Hepatocyte (in vitro differentiated cells): ENCODE measurements at regions not wholly inside any gene's neighbourhood (a gene's known extent, or its start where the extent isn't known, plus 50 kb on each side); places are given as distances from the start of the nearest gene placed in this dataset.

ENCODE experiments used
- DNase-seq: peaks from one replicate; pipeline ENCODE4 v3.0.0-alpha.2; 2016; ENCODE audit warnings: low spot score
- H2AFZ ChIP-seq: fragments of 200-600 bp; sonication (generic); 2 replicates; pipeline ENCODE4 v1.6.0; 2016; ENCODE audit warnings: antibody characterized with exemption, mild to moderate bottlenecking
- H3K27ac ChIP-seq: fragments of 200-600 bp; sonication (generic); 2 replicates; pipeline ENCODE4 v1.5.1; 2016; ENCODE audit warnings: mild to moderate bottlenecking
- H3K27me3 ChIP-seq: fragments of 200-600 bp; sonication (generic); 2 replicates; pipeline ENCODE4 v1.6.1; 2016
- H3K36me3 ChIP-seq: fragments of 200-600 bp; sonication (generic); replicated peaks from 2 replicates; pipeline ENCODE4 v1.5.1; 2016; ENCODE audit warnings: low read depth; ENCODE audit not compliant: insufficient read depth
- H3K4me1 ChIP-seq: fragments of 200-600 bp; sonication (generic); 2 replicates; pipeline ENCODE4 v1.5.1; 2016; ENCODE audit warnings: mild to moderate bottlenecking, moderate library complexity; ENCODE audit not compliant: insufficient read depth
- H3K4me2 ChIP-seq: fragments of 200-600 bp; sonication (generic); 2 replicates; pipeline ENCODE4 v1.6.0; 2016
- H3K4me3 ChIP-seq: fragments of 200-600 bp; sonication (generic); 2 replicates; pipeline ENCODE4 v1.5.1; 2016; ENCODE audit warnings: mild to moderate bottlenecking
- H3K79me2 ChIP-seq: fragments of 200-600 bp; sonication (generic); 2 replicates; pipeline ENCODE4 v1.6.0; 2017; ENCODE audit warnings: mild to moderate bottlenecking
- H3K9me2 ChIP-seq: fragments of 200-600 bp; sonication (generic); replicated peaks from 2 replicates; pipeline ENCODE4 v1.6.0; 2017; ENCODE audit warnings: mild to moderate bottlenecking; ENCODE audit not compliant: insufficient read depth
- H3K9me3 ChIP-seq: fragments of 200-600 bp; sonication (generic); 2 replicates; pipeline ENCODE4 v1.5.1; 2016; ENCODE audit warnings: low read depth, mild to moderate bottlenecking
- H4K20me1 ChIP-seq: fragments of 200-600 bp; sonication (generic); 2 replicates; pipeline ENCODE4 v1.6.0; 2016; ENCODE audit warnings: mild to moderate bottlenecking; ENCODE audit not compliant: insufficient read depth, poor library complexity, severe bottlenecking
- EZH2 ChIP-seq: fragments of 200-600 bp; sonication (generic); IDR thresholded peaks from 2 replicates; pipeline ENCODE4 v1.6.1; 2016; ENCODE audit warnings: antibody characterized with exemption, mild to moderate bottlenecking, borderline replicate concordance
- EZH2phosphoT487 ChIP-seq: fragments of 200-600 bp; sonication (generic); IDR thresholded peaks from one replicate; pipeline ENCODE4 v1.6.1; 2018; ENCODE audit warnings: antibody characterized with exemption, mild to moderate bottlenecking, low read depth, moderate library complexity; ENCODE audit not compliant: unreplicated experiment, severe bottlenecking
- WGBS: methylation state at CpG from one replicate; pipeline ENCODE4 v1.1.6; 2016; ENCODE audit warnings: low lambda C conversion rate; ENCODE audit errors: missing lambda C conversion rate; 5-methylcytosine and 5-hydroxymethylcytosine counted together
- TF ChIP-seq, protein P1 (sequence below): fragments of 200-600 bp; sonication (generic); IDR thresholded peaks from 2 replicates; pipeline ENCODE4 v1.5.1; 2016; ENCODE audit warnings: antibody characterized with exemption, mild to moderate bottlenecking; ENCODE audit not compliant: poor library complexity

DNA sequence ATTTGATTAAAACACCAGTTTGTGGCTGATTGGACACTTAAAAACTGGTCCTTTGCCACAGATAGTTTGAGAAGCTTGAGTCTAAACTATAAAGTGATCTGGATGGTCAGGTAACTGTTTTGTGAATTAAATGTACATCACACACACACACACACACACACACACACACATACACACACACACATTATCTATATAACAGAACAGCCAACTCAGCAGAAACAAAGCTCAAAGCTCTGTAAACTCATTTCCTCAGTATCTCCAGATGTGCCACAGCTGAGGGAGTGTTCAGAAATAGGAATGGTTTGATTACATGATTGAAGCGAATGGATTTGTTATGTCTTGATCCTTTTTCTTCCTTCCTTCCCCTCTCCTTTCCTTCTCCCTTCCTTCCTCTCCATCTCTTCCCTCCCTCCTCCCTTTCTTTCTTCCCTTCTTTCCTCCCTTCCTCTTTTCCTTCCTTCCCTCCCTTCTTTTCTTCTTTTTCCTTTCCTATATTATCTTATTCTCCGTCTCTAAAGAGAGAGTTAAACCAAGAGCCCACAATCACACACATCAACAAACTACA, 100.3 kb downstream of the LLPH start:
- no peaks in the 10 kb centered on the region for H3K4me1 ChIP-seq
- TF ChIP-seq EZH2phosphoT487: no peak
- TF ChIP-seq, protein P1, sequence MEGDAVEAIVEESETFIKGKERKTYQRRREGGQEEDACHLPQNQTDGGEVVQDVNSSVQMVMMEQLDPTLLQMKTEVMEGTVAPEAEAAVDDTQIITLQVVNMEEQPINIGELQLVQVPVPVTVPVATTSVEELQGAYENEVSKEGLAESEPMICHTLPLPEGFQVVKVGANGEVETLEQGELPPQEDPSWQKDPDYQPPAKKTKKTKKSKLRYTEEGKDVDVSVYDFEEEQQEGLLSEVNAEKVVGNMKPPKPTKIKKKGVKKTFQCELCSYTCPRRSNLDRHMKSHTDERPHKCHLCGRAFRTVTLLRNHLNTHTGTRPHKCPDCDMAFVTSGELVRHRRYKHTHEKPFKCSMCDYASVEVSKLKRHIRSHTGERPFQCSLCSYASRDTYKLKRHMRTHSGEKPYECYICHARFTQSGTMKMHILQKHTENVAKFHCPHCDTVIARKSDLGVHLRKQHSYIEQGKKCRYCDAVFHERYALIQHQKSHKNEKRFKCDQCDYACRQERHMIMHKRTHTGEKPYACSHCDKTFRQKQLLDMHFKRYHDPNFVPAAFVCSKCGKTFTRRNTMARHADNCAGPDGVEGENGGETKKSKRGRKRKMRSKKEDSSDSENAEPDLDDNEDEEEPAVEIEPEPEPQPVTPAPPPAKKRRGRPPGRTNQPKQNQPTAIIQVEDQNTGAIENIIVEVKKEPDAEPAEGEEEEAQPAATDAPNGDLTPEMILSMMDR: no peak
- no peak for TF ChIP-seq EZH2
- no peak overlapping the region for H3K4me2 ChIP-seq
- no peak overlapping the region for H3K4me3 ChIP-seq
- no peak overlapping the region for H2AFZ ChIP-seq
- H3K79me2 ChIP-seq: no peaks in the 10 kb centered on the region
- H3K9me2 ChIP-seq: no peaks in the 10 kb centered on the region
- H3K9me3 ChIP-seq: no peaks in the 10 kb centered on the region
- DNase-seq: no peak
- no peak overlapping the region for H3K27ac ChIP-seq
- no peaks in the 10 kb centered on the region for H3K27me3 ChIP-seq
- WGBS: 50% methylated on average over 2 of the region's 2 CpGs
- H4K20me1 ChIP-seq: no peaks in the 10 kb centered on the region
- no peaks in the 10 kb centered on the region for H3K36me3 ChIP-seq

DNA sequence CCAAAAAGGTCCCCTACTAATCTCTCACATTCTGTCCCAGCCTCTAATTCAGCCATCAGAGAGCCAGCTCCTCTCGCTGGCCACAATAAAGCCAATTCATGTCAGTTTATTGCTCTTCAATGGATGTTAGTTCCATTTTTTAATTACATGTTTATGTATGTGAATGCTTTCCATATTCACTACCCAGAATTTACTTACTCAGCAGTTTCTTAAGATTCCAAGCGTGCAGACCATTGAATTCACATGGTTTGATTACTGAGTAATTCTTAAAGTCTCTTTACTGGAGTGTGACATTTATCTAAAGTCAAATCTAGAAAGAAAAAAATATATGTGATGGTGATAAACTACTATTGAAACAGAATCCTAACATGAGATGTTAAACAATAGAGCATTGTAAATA, 102.2 kb downstream of the LLPH start:
- Histone ChIP-seq H3K9me3 (no peaks in the 10 kb centered on the region), H3K4me1 (no peaks in the 10 kb centered on the region), H4K20me1 (no peaks in the 10 kb centered on the region), H3K4me3 (no peak overlapping the region), H3K36me3 (no peaks in the 10 kb centered on the region), H3K27ac (no peak overlapping the region), H3K9me2 (no peaks in the 10 kb centered on the region), H3K4me2 (no peak overlapping the region), H3K27me3 (no peaks in the 10 kb centered on the region), H3K79me2 (no peaks in the 10 kb centered on the region), H2AFZ (no peak overlapping the region)
- WGBS: 90% methylated on average over 2 of the region's 2 CpGs
- TF ChIP-seq EZH2phosphoT487 (no peak), EZH2 (no peak)
- TF ChIP-seq, protein P1: no peak
- DNase-seq: no peak

DNA sequence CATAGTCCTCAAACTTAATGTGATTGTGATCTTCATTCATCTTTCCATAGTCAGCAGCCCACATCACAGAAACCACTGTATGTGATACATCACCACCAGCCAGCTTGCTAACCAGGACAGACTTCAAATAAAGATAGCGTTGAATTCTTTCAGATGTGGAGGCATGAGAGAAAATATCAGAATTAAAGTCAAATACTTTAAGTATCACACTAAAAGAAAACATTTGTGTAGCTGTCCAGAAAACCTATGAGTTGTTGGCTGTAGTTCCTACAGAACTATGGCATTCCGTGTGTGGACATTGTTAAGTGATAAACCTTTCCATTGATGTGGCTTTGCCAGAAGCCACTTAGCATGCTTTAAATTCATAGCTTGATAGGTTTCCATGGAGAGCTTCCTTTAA, 105.1 kb downstream of the LLPH start:
- H3K4me2 ChIP-seq: no peak overlapping the region
- TF ChIP-seq EZH2phosphoT487 (no peak), EZH2 (no peak)
- TF ChIP-seq, protein P1: no peak
- H3K9me2 ChIP-seq: no peaks in the 10 kb centered on the region
- H2AFZ ChIP-seq: no peak overlapping the region
- H4K20me1 ChIP-seq: no peaks in the 10 kb centered on the region
- no peaks in the 10 kb centered on the region for H3K9me3 ChIP-seq
- no peak overlapping the region for H3K4me3 ChIP-seq
- H3K4me1 ChIP-seq: no peaks in the 10 kb centered on the region
- no peak overlapping the region for H3K27ac ChIP-seq
- no peak for DNase-seq
- H3K79me2 ChIP-seq: no peaks in the 10 kb centered on the region
- 43% methylated on average over 2 of the region's 2 CpGs for WGBS
- H3K36me3 ChIP-seq: no peaks in the 10 kb centered on the region
- H3K27me3 ChIP-seq: no peaks in the 10 kb centered on the region

DNA sequence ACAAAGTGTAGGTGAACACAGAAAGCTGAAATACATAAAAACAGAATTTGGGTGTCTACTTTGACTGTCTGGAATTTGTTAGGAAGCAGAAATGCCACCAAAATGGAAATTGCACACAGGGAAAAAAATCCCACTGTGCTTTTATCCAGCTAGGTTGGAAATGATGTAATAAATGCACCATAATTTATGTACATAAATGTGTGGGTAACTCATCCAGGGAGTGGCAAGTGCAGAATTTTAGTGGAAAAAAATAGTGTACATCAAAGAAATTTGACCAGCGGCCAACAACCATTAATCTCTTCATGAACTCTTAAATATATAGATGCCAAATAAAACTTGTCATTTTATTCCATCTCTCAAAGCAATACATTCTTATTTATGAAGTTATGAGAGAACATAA, 105.6 kb downstream of the LLPH start:
- Histone ChIP-seq H3K9me3 (no peaks in the 10 kb centered on the region), H3K79me2 (no peaks in the 10 kb centered on the region), H3K27me3 (no peaks in the 10 kb centered on the region), H3K27ac (no peak overlapping the region), H3K36me3 (no peaks in the 10 kb centered on the region), H3K4me3 (no peak overlapping the region), H3K9me2 (no peaks in the 10 kb centered on the region), H4K20me1 (no peaks in the 10 kb centered on the region), H2AFZ (no peak overlapping the region), H3K4me2 (no peak overlapping the region), H3K4me1 (no peaks in the 10 kb centered on the region)
- no peak for DNase-seq
- 84% methylated on average over 1 of the region's 1 CpG for WGBS
- TF ChIP-seq, protein P1: no peak
- TF ChIP-seq EZH2phosphoT487: no peak
- TF ChIP-seq EZH2: no peak
